ENCODE measurements at regions not wholly inside any gene's neighbourhood (a gene's known extent, or its start where the extent isn't known, plus 50 kb on each side); places are given as distances from the start of the nearest gene placed in this dataset.

DNA sequence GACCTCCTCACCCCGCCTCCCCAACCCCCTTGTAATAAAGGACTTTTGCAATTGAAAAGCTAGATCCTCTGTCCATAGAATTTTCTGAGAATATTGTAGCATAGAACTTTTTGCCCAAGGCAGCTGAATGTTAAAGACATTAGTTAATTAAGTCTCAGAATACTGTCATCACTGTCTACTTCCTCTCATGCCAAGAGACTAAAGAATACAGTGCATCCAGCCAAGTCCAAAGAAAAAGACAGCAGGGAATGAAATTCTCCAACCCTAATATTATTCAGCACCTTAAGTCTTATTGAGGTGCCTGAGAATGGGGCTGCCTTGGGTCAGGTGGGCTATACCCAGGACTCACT, 313.3 kb upstream of the GATB start:
- Mint-ChIP-seq H3K4me3 (no peak overlapping the region), H3K9me3 (peaks cover 0 to 3% (median 0%) of the 10 kb centered on the region in 11 donors), H3K4me1 (peaks cover 20 to 91% (median 70%) of the 10 kb centered on the region in 7 donors), H3K27ac (peak overlapping the region in 3 of 9 donors; percentile 30 to 53 (median 38)), H3K27me3 (no peaks in the 10 kb centered on the region), H3K36me3 (peaks cover 0 to 16% (median 0%) of the 10 kb centered on the region in 5 donors)
- Histone ChIP-seq H3K36me3 (ENCODE audit: control insufficient read depth in 2 of 3, insufficient read depth in 3 of 3, low read length in 3 of 3) (no peaks in the 10 kb centered on the region), H3K27ac (ENCODE audit: low read depth, low read length) (no peak overlapping the region), H3K4me3 (ENCODE audit: low read length) (no peak overlapping the region), H3K27me3 (ENCODE audit: control insufficient read depth in 2 of 2, insufficient read depth in 2 of 2, low read length in 2 of 2) (no peaks in the 10 kb centered on the region), H3K9me3 (ENCODE audit: control insufficient read depth in 2 of 3, low read length in 3 of 3) (no peaks in the 10 kb centered on the region), H3K4me1 (ENCODE audit: control insufficient read depth in 2 of 2, insufficient read depth in 2 of 2, low read length in 2 of 2) (peaks cover 5 to 12% of the 10 kb centered on the region in 2 donors)
- POLR2A ChIA-PET: interaction anchor here (0.6 to 2.2 kb wide), 3 partner anchors 9 to 239 kb away, joined by 3 to 6 read pairs (median 4); no protein-coding TSS in a partner anchor
- CTCF ChIA-PET: interaction anchor here (0.8 kb wide), 1 partner anchor 271 kb away, joined by 3 read pairs; no protein-coding TSS in a partner anchor
- no peak for ATAC-seq
- DNase-seq: no peak
- intact Hi-C loops (cut with micrococcal nuclease): no loop called here

DNA sequence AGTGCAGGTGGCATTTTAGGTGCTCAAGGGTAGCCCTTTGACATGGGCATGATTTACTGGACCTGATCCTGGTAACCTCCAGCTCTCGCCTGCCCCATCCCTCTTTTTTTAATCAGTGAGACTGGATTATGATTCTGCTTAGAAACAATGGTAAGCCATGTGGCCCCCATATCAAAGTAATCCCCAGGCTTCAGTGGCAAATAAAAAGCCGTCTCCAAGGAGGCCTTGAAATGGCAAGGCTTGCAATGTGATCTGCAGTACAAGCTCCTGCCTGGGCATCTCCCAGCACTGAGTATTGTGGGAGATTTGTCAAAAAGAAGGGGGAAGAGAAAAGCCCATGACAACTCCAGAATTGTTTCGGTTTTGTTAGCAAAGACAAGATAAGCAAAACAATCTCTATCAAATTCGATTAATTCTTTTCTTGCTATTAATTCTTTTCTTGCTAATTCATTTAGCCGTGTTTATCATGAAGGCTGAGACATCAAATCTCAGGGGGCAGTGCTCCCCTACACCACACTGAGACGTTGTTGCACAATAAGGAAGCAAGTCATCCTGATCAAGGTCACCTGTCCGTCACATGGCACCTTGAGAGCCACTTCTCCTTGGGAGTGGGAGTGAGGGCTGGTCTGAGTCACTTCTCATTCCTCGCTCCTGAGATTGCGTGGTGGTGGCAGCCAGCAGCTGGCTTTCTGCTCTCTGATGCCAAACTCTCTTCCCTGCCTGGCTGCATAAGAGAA, 312.7 kb upstream of the GATB start:
- ChIA-PET POLR2A (interaction anchor here (0.6 to 2.2 kb wide), 3 partner anchors 10 to 240 kb away, joined by 3 to 6 read pairs (median 4); no protein-coding TSS in a partner anchor), CTCF (no interaction called here)
- H3K27ac ChIP-seq (ENCODE audit: low read depth, low read length): no peak overlapping the region
- no peak overlapping the region for H3K4me3 ChIP-seq (ENCODE audit: low read length)
- DNase-seq (no peak), ATAC-seq (no peak)
- H3K36me3 ChIP-seq (ENCODE audit: control insufficient read depth in 2 of 3, insufficient read depth in 3 of 3, low read length in 3 of 3): no peaks in the 10 kb centered on the region
- H3K9me3 Mint-ChIP-seq: peaks cover 0 to 3% (median 0%) of the 10 kb centered on the region in 11 donors
- no peaks in the 10 kb centered on the region for H3K27me3 ChIP-seq (ENCODE audit: control insufficient read depth in 2 of 2, insufficient read depth in 2 of 2, low read length in 2 of 2)
- H3K4me1 ChIP-seq (ENCODE audit: control insufficient read depth in 2 of 2, insufficient read depth in 2 of 2, low read length in 2 of 2): peaks cover 0 to 12% of the 10 kb centered on the region in 2 donors
- intact Hi-C loops (cut with micrococcal nuclease): no loop called here
- H3K4me3 Mint-ChIP-seq: peak overlapping the region in 1 of 10 donors; percentile 34
- H3K9me3 ChIP-seq (ENCODE audit: control insufficient read depth in 2 of 3, low read length in 3 of 3): no peaks in the 10 kb centered on the region
- H3K36me3 Mint-ChIP-seq: peaks cover 0 to 22% (median 0%) of the 10 kb centered on the region in 5 donors
- peaks cover 22 to 91% (median 70%) of the 10 kb centered on the region in 7 donors for H3K4me1 Mint-ChIP-seq
- peak overlapping the region in 3 of 9 donors; percentile 30 to 53 (median 38) for H3K27ac Mint-ChIP-seq
- no peaks in the 10 kb centered on the region for H3K27me3 Mint-ChIP-seq

DNA sequence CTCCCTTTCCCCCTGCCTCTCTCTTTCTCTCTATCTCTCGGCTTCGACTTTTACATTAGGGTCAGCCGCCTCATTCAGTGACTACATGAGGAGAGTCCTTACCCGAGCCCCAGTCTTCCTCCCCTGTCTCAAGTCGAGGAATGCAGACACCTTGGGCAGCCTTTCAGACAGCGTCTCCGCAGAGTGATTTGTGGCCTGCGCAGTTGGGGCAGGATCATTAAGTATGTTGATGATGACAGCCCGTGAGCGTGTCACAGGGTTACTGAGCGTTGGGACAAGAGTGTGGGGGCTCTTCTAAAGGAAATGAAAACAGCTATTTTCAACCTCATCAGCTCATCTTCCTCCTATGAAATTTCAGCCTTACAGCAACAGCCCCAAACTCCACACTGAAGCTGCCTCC, 312.1 kb upstream of the GATB start:
- no peaks in the 10 kb centered on the region for H3K36me3 ChIP-seq (ENCODE audit: control insufficient read depth in 2 of 3, insufficient read depth in 3 of 3, low read length in 3 of 3)
- Mint-ChIP-seq H3K36me3 (peaks cover 0 to 20% (median 0%) of the 10 kb centered on the region in 5 donors), H3K4me3 (no peak overlapping the region), H3K4me1 (peaks cover 19 to 91% (median 70%) of the 10 kb centered on the region in 7 donors), H3K9me3 (peaks cover 0 to 4% (median 0%) of the 10 kb centered on the region in 11 donors), H3K27ac (peak overlapping the region in 5 of 9 donors; percentile 13 to 84 (median 43)), H3K27me3 (no peaks in the 10 kb centered on the region)
- H3K27ac ChIP-seq (ENCODE audit: low read depth, low read length): no peak overlapping the region
- CTCF ChIA-PET: no interaction called here
- peaks cover 0 to 12% of the 10 kb centered on the region in 2 donors for H3K4me1 ChIP-seq (ENCODE audit: control insufficient read depth in 2 of 2, insufficient read depth in 2 of 2, low read length in 2 of 2)
- H3K9me3 ChIP-seq (ENCODE audit: control insufficient read depth in 2 of 3, low read length in 3 of 3): no peaks in the 10 kb centered on the region
- POLR2A ChIA-PET: interaction anchor here (2.2 kb wide), 1 partner anchor 28 kb away, joined by 6 read pairs; no protein-coding TSS in a partner anchor
- intact Hi-C loops (cut with micrococcal nuclease): no loop called here
- no peaks in the 10 kb centered on the region for H3K27me3 ChIP-seq (ENCODE audit: control insufficient read depth in 2 of 2, insufficient read depth in 2 of 2, low read length in 2 of 2)
- no peak for DNase-seq
- no peak for ATAC-seq
- no peak overlapping the region for H3K4me3 ChIP-seq (ENCODE audit: low read length)

DNA sequence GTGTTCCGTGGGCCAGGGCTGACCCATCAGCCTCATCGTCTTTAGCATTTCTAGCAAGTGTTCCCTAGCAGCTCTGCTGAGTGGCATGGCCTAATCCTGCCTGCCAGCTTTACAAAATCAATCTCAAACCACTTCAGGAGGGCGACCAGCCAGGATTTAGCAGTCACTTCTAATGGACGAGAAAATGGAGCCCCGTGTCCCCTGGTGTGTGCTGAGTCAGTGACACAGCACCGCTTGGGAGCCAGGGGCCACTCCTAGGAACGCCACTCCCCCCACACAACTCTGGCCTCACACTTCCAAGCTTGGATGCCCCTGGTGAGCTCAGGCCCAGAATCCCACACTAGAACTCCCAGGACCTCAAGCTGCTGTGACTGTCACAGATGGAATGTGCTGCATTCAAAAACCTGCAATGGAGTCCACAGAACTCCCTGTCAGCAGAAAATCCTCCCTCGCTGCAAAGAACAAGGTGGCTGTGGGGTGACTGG, 311.2 kb upstream of the GATB start:
- H3K36me3 ChIP-seq (ENCODE audit: control insufficient read depth in 2 of 3, insufficient read depth in 3 of 3, low read length in 3 of 3): no peaks in the 10 kb centered on the region
- intact Hi-C loops (cut with micrococcal nuclease): no loop called here
- peaks cover 0 to 12% of the 10 kb centered on the region in 2 donors for H3K4me1 ChIP-seq (ENCODE audit: control insufficient read depth in 2 of 2, insufficient read depth in 2 of 2, low read length in 2 of 2)
- CTCF ChIA-PET: no interaction called here
- ATAC-seq (no peak), DNase-seq (no peak)
- no peaks in the 10 kb centered on the region for H3K27me3 ChIP-seq (ENCODE audit: control insufficient read depth in 2 of 2, insufficient read depth in 2 of 2, low read length in 2 of 2)
- Mint-ChIP-seq H3K27ac (peak overlapping the region in 1 of 9 donors; percentile 9), H3K36me3 (peaks cover 0 to 17% (median 1%) of the 10 kb centered on the region in 5 donors), H3K27me3 (no peaks in the 10 kb centered on the region), H3K4me1 (peaks cover 19 to 91% (median 68%) of the 10 kb centered on the region in 7 donors), H3K9me3 (peaks cover 0 to 5% (median 0%) of the 10 kb centered on the region in 11 donors), H3K4me3 (no peak overlapping the region)
- no peaks in the 10 kb centered on the region for H3K9me3 ChIP-seq (ENCODE audit: control insufficient read depth in 2 of 3, low read length in 3 of 3)
- POLR2A ChIA-PET: no interaction called here
- H3K27ac ChIP-seq (ENCODE audit: low read depth, low read length): no peak overlapping the region
- H3K4me3 ChIP-seq (ENCODE audit: low read length): no peak overlapping the region

DNA sequence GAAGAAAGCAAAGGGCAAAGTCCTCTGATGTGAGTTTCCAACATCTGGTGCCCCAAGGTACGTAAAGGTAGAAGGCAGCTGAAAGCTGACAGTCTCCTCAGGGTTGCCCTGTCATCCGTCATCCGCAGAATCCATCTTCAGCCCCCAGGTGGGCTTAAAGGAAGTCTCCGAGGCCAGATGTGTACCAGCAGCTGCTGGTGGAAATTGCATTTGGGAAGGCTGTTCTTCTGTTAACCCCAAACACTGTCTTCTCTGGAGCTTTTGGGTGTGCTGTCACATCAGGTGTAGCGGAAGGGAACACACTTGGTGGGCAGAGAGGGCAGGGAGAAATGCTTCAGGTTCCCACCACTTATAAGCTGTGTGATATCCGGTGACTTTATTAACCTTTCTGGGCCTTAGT, 310.0 kb upstream of the GATB start:
- POLR2A ChIA-PET: interaction anchor here (0.6 to 1.0 kb wide), 2 partner anchors 9 to 240 kb away, joined by 3 to 4 read pairs; no protein-coding TSS in a partner anchor
- intact Hi-C loops (cut with micrococcal nuclease): no loop called here
- no peaks in the 10 kb centered on the region for H3K27me3 Mint-ChIP-seq
- CTCF ChIA-PET: interaction anchor here (0.5 kb wide), 1 partner anchor 315 kb away, joined by 3 read pairs; no protein-coding TSS in a partner anchor
- H3K27ac Mint-ChIP-seq: peak overlapping the region in 4 of 9 donors; percentile 19 to 70 (median 42)
- Histone ChIP-seq H3K36me3 (ENCODE audit: control insufficient read depth in 2 of 3, insufficient read depth in 3 of 3, low read length in 3 of 3) (no peaks in the 10 kb centered on the region), H3K4me3 (ENCODE audit: low read length) (no peak overlapping the region), H3K4me1 (ENCODE audit: control insufficient read depth in 2 of 2, insufficient read depth in 2 of 2, low read length in 2 of 2) (peaks cover 0 to 5% of the 10 kb centered on the region in 2 donors), H3K9me3 (ENCODE audit: control insufficient read depth in 2 of 3, low read length in 3 of 3) (no peaks in the 10 kb centered on the region), H3K27me3 (ENCODE audit: control insufficient read depth in 2 of 2, insufficient read depth in 2 of 2, low read length in 2 of 2) (no peaks in the 10 kb centered on the region), H3K27ac (ENCODE audit: low read depth, low read length) (no peak overlapping the region)
- peaks cover 0 to 24% (median 5%) of the 10 kb centered on the region in 5 donors for H3K36me3 Mint-ChIP-seq
- no peak for ATAC-seq
- peaks cover 23 to 93% (median 70%) of the 10 kb centered on the region in 7 donors for H3K4me1 Mint-ChIP-seq
- DNase-seq: no peak
- H3K4me3 Mint-ChIP-seq: no peak overlapping the region
- peaks cover 0 to 8% (median 0%) of the 10 kb centered on the region in 11 donors for H3K9me3 Mint-ChIP-seq

DNA sequence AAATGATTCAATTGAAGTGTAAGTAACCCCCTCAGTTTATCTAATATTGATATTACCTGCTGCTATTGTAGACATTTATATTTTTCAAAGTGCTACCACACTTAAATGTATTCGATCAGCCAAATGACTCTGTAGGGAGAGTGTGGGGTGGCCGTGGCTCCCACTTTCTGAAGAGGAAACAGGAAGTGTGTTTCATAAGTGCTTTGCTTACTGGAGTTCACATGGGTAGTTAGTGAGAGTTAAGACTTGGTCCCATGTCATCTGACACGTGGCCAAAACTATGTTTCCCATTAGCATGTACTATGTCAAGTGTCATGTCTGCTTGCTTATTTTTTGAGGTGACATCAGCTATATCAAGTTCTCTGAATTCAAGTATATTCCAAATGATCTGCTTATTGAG, 308.1 kb upstream of the GATB start:
- Mint-ChIP-seq H3K27me3 (no peaks in the 10 kb centered on the region), H3K9me3 (peaks cover 0 to 8% (median 0%) of the 10 kb centered on the region in 11 donors), H3K4me3 (peak overlapping the region in 4 of 10 donors; percentile 24 to 49 (median 31)), H3K27ac (peak overlapping the region in 5 of 9 donors; percentile 18 to 87 (median 34)), H3K36me3 (peaks cover 0 to 24% (median 5%) of the 10 kb centered on the region in 5 donors), H3K4me1 (peaks cover 17 to 91% (median 66%) of the 10 kb centered on the region in 7 donors)
- CTCF ChIA-PET: no interaction called here
- ATAC-seq (no peak), DNase-seq (no peak)
- no peaks in the 10 kb centered on the region for H3K36me3 ChIP-seq (ENCODE audit: control insufficient read depth in 2 of 3, insufficient read depth in 3 of 3, low read length in 3 of 3)
- peaks cover 4 to 12% of the 10 kb centered on the region in 2 donors for H3K4me1 ChIP-seq (ENCODE audit: control insufficient read depth in 2 of 2, insufficient read depth in 2 of 2, low read length in 2 of 2)
- no peak overlapping the region for H3K27ac ChIP-seq (ENCODE audit: low read depth, low read length)
- H3K27me3 ChIP-seq (ENCODE audit: control insufficient read depth in 2 of 2, insufficient read depth in 2 of 2, low read length in 2 of 2): no peaks in the 10 kb centered on the region
- POLR2A ChIA-PET: interaction anchor here (0.6 kb wide), 2 partner anchors 115 to 276 kb away, joined by 3 read pairs; no protein-coding TSS in a partner anchor
- intact Hi-C loops (cut with micrococcal nuclease): loop anchor here in 1 of 2 donors (5.0 kb wide), 1 partner anchor 258 kb away; no protein-coding TSS in a partner anchor
- no peaks in the 10 kb centered on the region for H3K9me3 ChIP-seq (ENCODE audit: control insufficient read depth in 2 of 3, low read length in 3 of 3)
- no peak overlapping the region for H3K4me3 ChIP-seq (ENCODE audit: low read length)
